ENCODE measurements at regions not wholly inside any gene's neighbourhood (a gene's known extent, or its start where the extent isn't known, plus 50 kb on each side); places are given as distances from the start of the nearest gene placed in this dataset.

- intact Hi-C loops (cut with micrococcal nuclease; ENCODE audit: unreplicated experiment), result no loop called here
- no peaks in the 10 kb centered on the region for H3K9me3 ChIP-seq (ENCODE audit: low read depth, low read length, poor library complexity, severe bottlenecking)
- BruUV-seq (replicated peaks), result no TSS peak
- ChIA-PET POLR2A (ENCODE audit: low non-redundant PET) (interaction anchor here (0.6 kb wide), 1 partner anchor 1287 kb away, joined by 5 read pairs; no protein-coding TSS in a partner anchor), CTCF (no interaction called here)
- TF ChIP-seq CTCF (conservative IDR thresholded peaks at IDR 0.05; ENCODE audit: low read depth, low read length), result no peak
- no peak for TF ChIP-seq EZH2 (IDR thresholded peaks at IDR 0.05; ENCODE audit: borderline replicate concordance, low read depth, low read length, poor library complexity, severe bottlenecking)
- H3K36me3 ChIP-seq (ENCODE audit: insufficient read depth, low read length, poor library complexity, severe bottlenecking), result no peaks in the 10 kb centered on the region
- H3K27me3 ChIP-seq (replicated peaks; ENCODE audit: insufficient read depth, low read depth, low read length, poor library complexity), result no peaks in the 10 kb centered on the region
- H3K4me3 ChIP-seq (ENCODE audit: low read depth, low read length, poor library complexity, severe bottlenecking), result no peak overlapping the region
- H3K4me1 ChIP-seq (ENCODE audit: insufficient read depth, low read length, poor library complexity, severe bottlenecking), result no peaks in the 10 kb centered on the region
- H3K27ac ChIP-seq (ENCODE audit: low read depth, low read length, poor library complexity, severe bottlenecking), result no peak overlapping the region
- DNase-seq (ENCODE audit: low spot score), result no peak
These were observed 155.4 kb upstream of the SPRED2 start for GRCh38 chr2:65587779-65588178.

- no peak for DNase-seq (ENCODE audit: low spot score)
- no peaks in the 10 kb centered on the region for H3K36me3 ChIP-seq (ENCODE audit: insufficient read depth, low read length, poor library complexity, severe bottlenecking)
- CTCF ChIA-PET, result no interaction called here
- no peak overlapping the region for H3K27ac ChIP-seq (ENCODE audit: low read depth, low read length, poor library complexity, severe bottlenecking)
- no peak for TF ChIP-seq EZH2 (IDR thresholded peaks at IDR 0.05; ENCODE audit: borderline replicate concordance, low read depth, low read length, poor library complexity, severe bottlenecking)
- no peak for TF ChIP-seq CTCF (conservative IDR thresholded peaks at IDR 0.05; ENCODE audit: low read depth, low read length)
- intact Hi-C loops (cut with micrococcal nuclease; ENCODE audit: unreplicated experiment), result no loop called here
- no peaks in the 10 kb centered on the region for H3K4me1 ChIP-seq (ENCODE audit: insufficient read depth, low read length, poor library complexity, severe bottlenecking)
- no TSS peak for BruUV-seq (replicated peaks)
- POLR2A ChIA-PET (ENCODE audit: low non-redundant PET), result no interaction called here
- H3K4me3 ChIP-seq (ENCODE audit: low read depth, low read length, poor library complexity, severe bottlenecking), result no peak overlapping the region
- no peaks in the 10 kb centered on the region for H3K9me3 ChIP-seq (ENCODE audit: low read depth, low read length, poor library complexity, severe bottlenecking)
- no peaks in the 10 kb centered on the region for H3K27me3 ChIP-seq (replicated peaks; ENCODE audit: insufficient read depth, low read depth, low read length, poor library complexity)
These were observed 154.1 kb upstream of the SPRED2 start for GRCh38 chr2:65586516-65586915.

GRCh38 chr2:65583061-65583460 is 150.7 kb upstream of the SPRED2 start:
- TF ChIP-seq EZH2 (IDR thresholded peaks at IDR 0.05; ENCODE audit: borderline replicate concordance, low read depth, low read length, poor library complexity, severe bottlenecking) (no peak), CTCF (conservative IDR thresholded peaks at IDR 0.05; ENCODE audit: low read depth, low read length) (no peak)
- BruUV-seq (replicated peaks), result no TSS peak
- no peak overlapping the region for H3K27ac ChIP-seq (ENCODE audit: low read depth, low read length, poor library complexity, severe bottlenecking)
- ChIA-PET POLR2A (ENCODE audit: low non-redundant PET) (no interaction called here), CTCF (no interaction called here)
- no peaks in the 10 kb centered on the region for H3K4me1 ChIP-seq (ENCODE audit: insufficient read depth, low read length, poor library complexity, severe bottlenecking)
- no peaks in the 10 kb centered on the region for H3K9me3 ChIP-seq (ENCODE audit: low read depth, low read length, poor library complexity, severe bottlenecking)
- H3K36me3 ChIP-seq (ENCODE audit: insufficient read depth, low read length, poor library complexity, severe bottlenecking), result no peaks in the 10 kb centered on the region
- intact Hi-C loops (cut with micrococcal nuclease; ENCODE audit: unreplicated experiment), result no loop called here
- no peaks in the 10 kb centered on the region for H3K27me3 ChIP-seq (replicated peaks; ENCODE audit: insufficient read depth, low read depth, low read length, poor library complexity)
- H3K4me3 ChIP-seq (ENCODE audit: low read depth, low read length, poor library complexity, severe bottlenecking), result no peak overlapping the region
- no peak for DNase-seq (ENCODE audit: low spot score)
